C4-2B (cell line): ENCODE measurements at regions not wholly inside any gene's neighbourhood (a gene's known extent, or its start where the extent isn't known, plus 50 kb on each side); places are given as distances from the start of the nearest gene placed in this dataset.

ENCODE experiments used
- CTCF ChIP-seq: fragments of 450-650 bp; conservative IDR thresholded peaks from 2 replicates; pipeline ENCODE4 v1.5.1; 2017; ENCODE audit warnings: mild to moderate bottlenecking
- ZFX ChIP-seq: fragments of 450-650 bp; IDR thresholded peaks from 2 replicates; pipeline ENCODE4 v1.6.1; 2017

- TF ChIP-seq CTCF = no peak
- TF ChIP-seq ZFX = no peak
Measured at GRCh38 chr12:47400266-47400665, 305.6 kb downstream of the RPAP3 start.
